ENCODE measurements at regions not wholly inside any gene's neighbourhood (a gene's known extent, or its start where the extent isn't known, plus 50 kb on each side); places are given as distances from the start of the nearest gene placed in this dataset.

- no peak for DNase-seq (ENCODE audit: low spot score)
Observed at GRCh38 chr3:127107491-127108375, 85.2 kb upstream of the PRR23E start.

GRCh38 chr3:127108796-127109195, 84.1 kb upstream of the PRR23E start:
- no peak for DNase-seq (ENCODE audit: low spot score)

GRCh38 chr3:127110982-127111693, 81.8 kb upstream of the PRR23E start:
- no peak for DNase-seq (ENCODE audit: low spot score)

GRCh38 chr3:127112796-127113570, 79.9 kb upstream of the PRR23E start:
- peak; percentile 41 for DNase-seq (ENCODE audit: low spot score)

GRCh38 chr3:127113571-127113891, 79.4 kb upstream of the PRR23E start:
- peak; percentile 48 for DNase-seq (ENCODE audit: low spot score)

GRCh38 chr3:127114337-127115070, 78.4 kb upstream of the PRR23E start:
- DNase-seq (ENCODE audit: low spot score): no peak

- peak; percentile 28 for DNase-seq (ENCODE audit: low spot score)
Observed at GRCh38 chr3:127115691-127116351, 77.1 kb upstream of the PRR23E start.

GRCh38 chr3:127118366-127118765, 74.6 kb upstream of the PRR23E start:
- DNase-seq (ENCODE audit: low spot score): no peak

- no peak for DNase-seq (ENCODE audit: low spot score)
Observed at GRCh38 chr3:127119693-127120464, 73.1 kb upstream of the PRR23E start.

- no peak for DNase-seq (ENCODE audit: low spot score)
Observed at GRCh38 chr3:127120851-127121647, 71.9 kb upstream of the PRR23E start.

- no peak for DNase-seq (ENCODE audit: low spot score)
Observed at GRCh38 chr3:127121885-127122284, 71.0 kb upstream of the PRR23E start.

- DNase-seq (ENCODE audit: low spot score): no peak
Observed at GRCh38 chr3:127123533-127123932, 69.4 kb upstream of the PRR23E start.

- no peak for DNase-seq (ENCODE audit: low spot score)
Observed at GRCh38 chr3:127124120-127124519, 68.8 kb upstream of the PRR23E start.

- no peak for DNase-seq (ENCODE audit: low spot score)
Observed at GRCh38 chr3:127131424-127132170, 61.3 kb upstream of the PRR23E start.

- no peak for DNase-seq (ENCODE audit: low spot score)
Observed at GRCh38 chr3:127132876-127133275, 60.1 kb upstream of the PRR23E start.

- no peak for DNase-seq (ENCODE audit: low spot score)
Observed at GRCh38 chr3:127133971-127134370, 59.0 kb upstream of the PRR23E start.

- DNase-seq (ENCODE audit: low spot score): no peak
Observed at GRCh38 chr3:127134466-127134865, 58.5 kb upstream of the PRR23E start.

GRCh38 chr3:127134887-127135240, 58.1 kb upstream of the PRR23E start:
- no peak for DNase-seq (ENCODE audit: low spot score)

Data from HuH-7.5 (cell line).